GM12891 (cell line): ENCODE measurements at regions not wholly inside any gene's neighbourhood (a gene's known extent, or its start where the extent isn't known, plus 50 kb on each side); places are given as distances from the start of the nearest gene placed in this dataset.
"Not testable (repeated sequence)": the region's sequence is repeated elsewhere in the genome, so short reads cannot be mapped to it uniquely, and the experiment has no call there.

ENCODE experiments used
- DNase-seq: peaks from one replicate; pipeline ENCODE4 v3.0.0; 2011; ENCODE audit warnings: low spot score; ENCODE audit not compliant: insufficient read length
- FAIRE-seq: peaks from 2 replicates; lab custom pipeline; 2011; peaks lifted over from hg19 to GRCh38; lab: Jason Lieb, UNC
- PAX5 ChIP-seq: IDR thresholded peaks from 2 replicates; pipeline ENCODE4 v1.6.1; 2011; ENCODE audit warnings: low read length, moderate library complexity, mild to moderate bottlenecking; ENCODE audit not compliant: insufficient read depth, severe bottlenecking
- POLR2A ChIP-seq: IDR thresholded peaks from 2 replicates; pipeline ENCODE4 v1.6.1; 2011; ENCODE audit warnings: low read depth, low read length, control low read depth
- POLR2AphosphoS5 ChIP-seq: IDR thresholded peaks from 2 replicates; pipeline ENCODE4 v1.6.1; 2011; ENCODE audit warnings: low read depth, low read length, control low read depth
- POU2F2 ChIP-seq: IDR thresholded peaks from 2 replicates; pipeline ENCODE4 v1.6.1; 2011; ENCODE audit warnings: low read depth, mild to moderate bottlenecking, control low read depth, low read length, moderate library complexity
- SPI1 ChIP-seq: IDR thresholded peaks from 2 replicates; pipeline ENCODE4 v1.6.1; 2011; ENCODE audit warnings: low read depth, low read length, control low read depth
- TAF1 ChIP-seq: IDR thresholded peaks from 2 replicates; pipeline ENCODE4 v1.6.1; 2011; ENCODE audit warnings: low read depth, low read length, control low read depth

DNA sequence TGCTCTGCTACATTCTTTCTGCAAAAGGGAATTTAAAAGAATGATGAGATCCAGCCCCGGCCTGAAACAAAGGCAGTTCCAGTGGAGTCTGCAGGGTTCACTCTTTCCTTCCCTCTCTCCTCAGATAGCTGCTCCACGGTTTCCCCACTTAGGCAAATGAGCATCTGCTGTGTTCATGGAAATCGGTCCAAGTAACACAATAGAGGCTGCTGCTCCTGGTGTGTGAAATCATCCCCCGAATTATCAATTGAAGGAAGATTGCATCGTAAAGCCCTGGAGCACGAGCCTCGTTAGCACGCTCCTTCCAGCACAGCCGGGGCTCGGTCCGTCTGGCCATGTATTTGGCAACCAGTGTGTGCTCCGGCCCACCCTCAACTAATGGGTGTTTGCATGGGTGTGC lies 108.3 kb upstream of the DPP6 start:
- DNase-seq (no peak), FAIRE-seq (no peak)

DNA sequence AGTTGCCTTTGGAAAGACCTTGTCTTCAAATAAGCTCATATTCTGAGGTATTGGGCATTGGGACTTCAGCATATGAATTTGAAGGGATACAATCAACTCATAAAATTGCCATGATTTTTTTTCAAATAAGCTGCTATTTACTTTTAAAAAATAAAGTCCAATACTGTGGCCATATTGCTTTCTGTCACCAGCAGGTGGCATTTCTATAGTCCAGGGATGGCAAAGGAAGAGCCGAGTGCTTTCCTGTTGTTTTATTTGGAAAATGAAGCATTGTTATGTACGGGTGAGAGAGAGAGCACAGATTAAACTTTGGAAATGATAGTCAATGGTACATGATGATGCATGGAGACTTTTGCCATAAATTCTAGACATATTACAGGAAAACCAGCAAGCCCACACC lies 104.1 kb upstream of the DPP6 start:
- no peak for DNase-seq
- FAIRE-seq, result no peak
- TF ChIP-seq POLR2AphosphoS5 (no peak), PAX5 (no peak), SPI1 (no peak), POU2F2 (no peak), TAF1 (no peak), POLR2A (no peak)

More for the DNA sequence above, 108.3 kb upstream of the DPP6 start:
- TF ChIP-seq PAX5, result no peak
- TF ChIP-seq POLR2A, result no peak
- no peak for TF ChIP-seq POU2F2
- TF ChIP-seq SPI1, result no peak
- no peak for TF ChIP-seq POLR2AphosphoS5
- TF ChIP-seq TAF1, result no peak

DNA sequence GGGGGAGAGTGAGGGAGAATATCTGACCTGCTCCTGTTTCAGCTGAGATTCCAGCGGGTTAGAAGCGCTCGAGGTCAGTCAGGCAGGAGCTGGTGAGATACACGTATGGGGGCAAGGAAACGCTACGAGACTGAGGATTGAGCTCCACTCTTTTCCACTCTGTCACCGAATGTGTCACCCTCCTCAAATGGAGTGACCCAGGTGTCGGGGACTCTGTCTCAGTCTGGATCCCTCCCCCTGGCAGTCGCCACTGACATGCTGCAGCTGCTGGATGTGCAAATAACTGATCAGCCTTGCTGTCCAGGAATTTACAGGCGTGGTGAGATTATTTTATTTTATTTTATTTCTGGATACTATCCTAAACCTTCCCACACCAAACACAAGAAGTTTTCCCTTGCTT lies 100.9 kb upstream of the DPP6 start:
- no peak for DNase-seq
- no peak for TF ChIP-seq PAX5
- TF ChIP-seq TAF1, result no peak
- no peak for TF ChIP-seq POLR2A
- no peak for TF ChIP-seq POU2F2
- no peak for TF ChIP-seq SPI1
- no peak for TF ChIP-seq POLR2AphosphoS5
- no peak for FAIRE-seq

- TF ChIP-seq PAX5, result no peak
- no peak for TF ChIP-seq POLR2AphosphoS5
- no peak for TF ChIP-seq TAF1
- TF ChIP-seq POLR2A, result no peak
- TF ChIP-seq POU2F2, result no peak
- TF ChIP-seq SPI1, result no peak
- FAIRE-seq, result no peak
- no peak for DNase-seq
Observed at GRCh38 chr7:153954477-153954876, 97.7 kb upstream of the DPP6 start.

GRCh38 chr7:153957677-153958076 lies 94.5 kb upstream of the DPP6 start:
- not testable (repeated sequence) for DNase-seq

GRCh38 chr7:153958381-153958780 lies 93.8 kb upstream of the DPP6 start:
- DNase-seq, FAIRE-seq: not testable (repeated sequence)

More at GRCh38 chr7:153957677-153958076, 94.5 kb upstream of the DPP6 start:
- FAIRE-seq, result not testable (repeated sequence)

- DNase-seq, FAIRE-seq: not testable (repeated sequence)
Observed at GRCh38 chr7:153958789-153959188, 93.4 kb upstream of the DPP6 start.

GRCh38 chr7:153964481-153965112 lies 87.6 kb upstream of the DPP6 start:
- FAIRE-seq, DNase-seq: not testable (repeated sequence)

DNA sequence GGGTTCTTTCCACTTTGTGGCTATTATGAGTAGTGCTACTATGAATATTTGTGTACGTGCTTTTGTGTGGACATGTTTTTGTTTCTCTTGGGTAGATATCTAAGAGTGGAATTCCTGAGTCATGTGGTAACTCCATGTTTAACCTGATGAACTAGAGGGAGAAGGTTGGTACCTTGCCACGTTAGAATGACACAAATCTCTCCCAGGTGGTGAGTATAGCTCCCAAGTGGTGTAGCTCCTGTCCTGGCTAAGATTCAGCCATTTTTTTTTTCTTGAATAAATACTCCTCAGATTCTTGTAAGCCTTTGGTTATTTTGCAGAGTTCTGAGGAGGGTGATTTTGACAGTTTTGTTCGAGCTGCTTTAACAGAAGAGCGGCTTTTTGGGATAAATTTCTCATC lies 83.2 kb upstream of the DPP6 start:
- FAIRE-seq, DNase-seq: not testable (repeated sequence)

GRCh38 chr7:153974603-153975002 lies 77.6 kb upstream of the DPP6 start:
- not testable (repeated sequence) for DNase-seq, FAIRE-seq

DNA sequence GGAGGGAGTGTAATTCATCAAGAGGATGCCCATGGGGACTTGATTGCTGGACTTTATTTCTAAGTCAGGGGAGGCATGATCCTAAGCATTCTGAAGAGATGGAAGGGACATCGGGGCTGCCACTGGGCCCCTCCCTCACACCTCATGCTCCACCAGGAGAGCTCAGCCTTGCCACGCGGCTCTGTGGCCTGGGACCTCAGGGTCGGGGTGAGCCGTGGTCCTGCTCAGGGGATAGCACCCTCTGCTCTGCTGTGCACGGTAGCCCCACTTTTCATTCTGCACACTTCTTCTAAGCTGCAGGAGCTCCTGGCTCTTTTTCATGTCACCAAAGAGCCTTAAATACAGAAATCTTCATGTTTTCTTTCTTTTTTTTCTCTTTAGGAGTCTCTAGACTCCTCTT lies 75.5 kb upstream of the DPP6 start:
- not testable (repeated sequence) for FAIRE-seq, DNase-seq

- not testable (repeated sequence) for DNase-seq
Observed at GRCh38 chr7:153983186-153983585, 69.0 kb upstream of the DPP6 start.

GRCh38 chr7:153989066-153989627 lies 63.1 kb upstream of the DPP6 start:
- FAIRE-seq, result peak; percentile 45
- DNase-seq, result not testable (repeated sequence)

More at GRCh38 chr7:153983186-153983585, 69.0 kb upstream of the DPP6 start:
- FAIRE-seq, result not testable (repeated sequence)

DNA sequence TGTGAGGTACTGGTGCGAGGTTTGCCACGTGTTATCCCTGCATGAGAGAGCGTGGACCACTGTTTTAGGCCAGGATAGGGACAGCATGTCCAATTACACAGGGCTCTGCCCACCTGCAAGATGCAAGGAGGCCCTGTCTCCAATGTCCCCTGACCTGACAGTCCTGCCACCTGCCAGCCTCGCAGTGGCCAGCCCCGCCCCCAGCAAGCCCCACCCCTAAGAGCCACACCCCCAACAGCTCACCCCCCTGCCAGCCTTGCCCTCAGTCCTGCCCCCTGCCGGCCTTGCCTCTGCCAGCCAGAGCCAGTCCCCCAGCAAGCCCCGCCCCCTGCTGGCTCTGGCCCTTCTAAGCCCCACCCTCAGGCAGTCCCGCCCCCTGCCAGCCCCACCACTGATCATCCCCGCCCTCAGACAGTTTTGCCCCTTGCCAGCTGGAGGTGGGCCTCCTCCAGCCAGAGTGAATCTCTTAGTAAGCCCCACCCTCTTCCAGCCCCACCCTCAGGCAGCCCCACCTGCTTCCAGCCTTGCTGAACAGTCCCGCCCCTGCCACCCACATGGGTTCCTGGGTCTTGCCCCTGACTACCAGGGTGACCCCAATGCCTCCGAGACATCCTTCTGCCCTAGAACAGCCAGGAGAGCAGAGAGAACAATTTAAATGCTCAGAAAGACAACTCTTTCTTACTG lies 62.3 kb upstream of the DPP6 start:
- FAIRE-seq, DNase-seq: not testable (repeated sequence)

DNA sequence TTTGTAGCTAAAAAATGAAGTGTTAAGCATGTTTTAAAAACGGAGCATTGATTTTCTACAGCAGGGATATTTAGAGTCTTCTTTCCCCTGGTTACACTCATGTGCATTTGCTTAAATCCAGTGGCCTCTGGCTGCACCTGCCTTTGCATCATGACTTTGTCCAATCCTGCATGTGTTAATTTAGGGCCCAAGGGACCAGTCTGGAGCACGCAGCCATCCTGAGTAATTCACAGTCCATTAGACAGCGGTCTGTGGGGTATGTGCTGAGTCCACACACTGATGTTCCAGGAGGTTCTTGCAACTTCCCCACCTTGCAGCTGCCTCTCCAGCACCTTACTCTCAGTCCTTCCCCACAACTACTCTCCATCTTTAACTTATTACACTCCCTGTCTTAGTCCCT lies 60.7 kb upstream of the DPP6 start:
- not testable (repeated sequence) for FAIRE-seq, DNase-seq

- FAIRE-seq, DNase-seq: not testable (repeated sequence)
Observed at GRCh38 chr7:153993402-153993801, 58.8 kb upstream of the DPP6 start.

DNA sequence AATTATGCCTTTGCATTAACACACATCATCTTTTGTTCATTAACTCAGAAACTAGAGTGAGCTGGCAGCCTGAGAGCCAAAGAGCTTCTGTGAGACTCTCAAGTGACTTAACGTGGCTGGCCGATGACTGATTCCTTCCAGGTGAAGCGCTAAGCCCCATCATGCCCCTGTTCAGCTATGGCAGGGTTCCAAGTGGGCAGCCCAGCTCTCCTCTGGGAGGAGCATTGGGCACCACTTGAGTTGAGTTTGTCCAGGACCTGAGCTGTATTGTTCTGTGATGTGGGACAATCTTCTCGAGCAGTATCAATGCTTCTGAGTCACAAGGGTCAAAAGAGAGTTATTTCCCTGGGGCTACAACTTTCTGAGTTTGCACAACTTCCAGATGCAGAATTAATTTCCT lies 53.3 kb upstream of the DPP6 start:
- not testable (repeated sequence) for FAIRE-seq, DNase-seq
